Esophagus (tissue), 2 donors: ENCODE measurements at regions not wholly inside any gene's neighbourhood (a gene's known extent, or its start where the extent isn't known, plus 50 kb on each side); places are given as distances from the start of the nearest gene placed in this dataset.

ENCODE experiments used
- H3K27ac ChIP-seq, 2 donors: one replicate each; pipeline ENCODE4 v1.5.1; 2013; ENCODE audit warnings: low read depth in 2 of 2, mild to moderate bottlenecking in 2 of 2, inconsistent platforms in 1 of 2, low read length in 1 of 2, moderate library complexity in 1 of 2
- H3K27me3 ChIP-seq, 2 donors: one replicate each; pipeline ENCODE4 v1.6.1; 2013; ENCODE audit warnings: low read length in 2 of 2, control low read depth in 1 of 2, mild to moderate bottlenecking in 1 of 2; ENCODE audit not compliant: insufficient read depth in 2 of 2, control insufficient read depth in 1 of 2
- H3K36me3 ChIP-seq, 2 donors: one replicate each; pipeline ENCODE4 v1.6.1; 2013; ENCODE audit warnings: low read length in 1 of 2; ENCODE audit not compliant: control insufficient read depth in 2 of 2, insufficient read depth in 2 of 2
- H3K4me1 ChIP-seq, 2 donors: one replicate each; pipeline ENCODE4 v1.6.1; 2013; ENCODE audit warnings: low read length in 1 of 2; ENCODE audit not compliant: control insufficient read depth in 2 of 2, insufficient read depth in 2 of 2
- H3K4me3 ChIP-seq, 2 donors: one replicate each; pipeline ENCODE4 v1.5.1; 2013; ENCODE audit warnings: low read length in 2 of 2, mild to moderate bottlenecking in 2 of 2, low read depth in 1 of 2, moderate library complexity in 1 of 2
- H3K9me3 ChIP-seq, 2 donors: one replicate each; pipeline ENCODE4 v1.6.1; 2013; ENCODE audit warnings: mild to moderate bottlenecking in 2 of 2, low read depth in 1 of 2, low read length in 1 of 2, moderate library complexity in 1 of 2; ENCODE audit not compliant: control insufficient read depth in 2 of 2, insufficient read depth in 1 of 2
- WGBS, 2 donors: extraction: QIAGEN DNeasy Blood & Tissue Kit; methylation state at CpG; one replicate each; pipeline ENCODE4 v1.1.7; 2013; 5-methylcytosine and 5-hydroxymethylcytosine counted together
- donor health status: healthy with polysubstance abuse.
- donor health status: Bipolar disorder and iron deficiency.

- Histone ChIP-seq H3K27me3 (no peaks in the 10 kb centered on the region), H3K4me1 (peaks cover 0 to 4% of the 10 kb centered on the region in 2 donors), H3K27ac (no peak overlapping the region), H3K4me3 (no peak overlapping the region), H3K36me3 (no peaks in the 10 kb centered on the region), H3K9me3 (no peaks in the 10 kb centered on the region)
- WGBS, 2 donors = 55 to 68% methylated on average over 12 of the region's 12 CpGs
These were observed 59.1 kb downstream of the BOD1 start for GRCh38 chr5:173557123-173557903.

DNA sequence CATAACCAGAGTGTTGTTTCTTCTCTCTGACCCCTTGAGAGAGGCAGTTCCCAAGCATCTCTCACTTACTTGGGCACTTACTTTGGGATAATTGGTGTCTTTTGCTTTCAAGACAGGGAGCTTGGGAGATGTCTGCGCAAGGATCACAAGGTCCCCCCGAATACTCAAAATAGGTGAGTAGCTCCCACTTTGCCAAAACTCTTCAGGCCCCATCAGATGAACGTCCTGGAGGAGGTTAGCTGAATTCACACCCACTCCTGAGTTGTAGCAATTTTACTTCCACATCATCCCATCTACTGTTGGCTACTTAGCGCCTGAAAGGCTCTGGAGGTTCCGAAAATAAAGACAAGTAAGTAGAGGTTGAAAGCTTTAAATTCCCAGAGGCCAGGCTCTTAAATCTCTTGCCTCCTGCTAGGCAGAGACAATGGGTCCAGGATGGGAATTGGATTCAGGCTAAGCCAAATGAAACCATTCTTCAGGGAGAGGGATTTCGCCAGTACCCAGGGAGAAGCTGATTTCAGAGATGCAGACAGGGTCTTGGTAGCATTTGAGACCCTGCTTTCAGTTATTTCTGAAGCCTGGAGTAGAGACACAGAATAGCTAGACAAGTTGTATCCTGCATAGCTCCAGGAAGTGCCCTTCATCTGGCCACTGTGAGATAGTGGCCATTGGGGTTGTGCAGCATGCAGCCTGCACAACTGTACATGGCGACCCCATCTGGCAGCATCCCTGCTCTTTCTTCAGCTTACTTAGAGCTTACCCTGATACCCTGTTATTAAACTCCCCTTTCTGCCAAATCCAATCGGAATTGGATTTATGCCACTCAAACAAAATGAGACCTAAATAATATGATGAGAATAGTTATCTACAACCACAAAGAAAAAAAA is 60.1 kb downstream of the BOD1 start:
- Histone ChIP-seq H3K27me3 (no peaks in the 10 kb centered on the region), H3K27ac (no peak overlapping the region), H3K4me1 (peaks cover 0 to 4% of the 10 kb centered on the region in 2 donors), H3K9me3 (no peaks in the 10 kb centered on the region), H3K4me3 (no peak overlapping the region), H3K36me3 (no peaks in the 10 kb centered on the region)
- 83 to 87% methylated on average over 8 of the region's 8 CpGs for WGBS, 2 donors

GRCh38 chr5:173554989-173555705 is 61.3 kb downstream of the BOD1 start:
- Histone ChIP-seq H3K36me3 (no peaks in the 10 kb centered on the region), H3K27me3 (no peaks in the 10 kb centered on the region), H3K27ac (no peak overlapping the region), H3K4me1 (peaks cover 0 to 4% of the 10 kb centered on the region in 2 donors), H3K4me3 (peak overlapping the region; percentile 9 to 16), H3K9me3 (no peaks in the 10 kb centered on the region)
- WGBS, 2 donors = 56 to 58% methylated on average over 30 of the region's 30 CpGs

DNA sequence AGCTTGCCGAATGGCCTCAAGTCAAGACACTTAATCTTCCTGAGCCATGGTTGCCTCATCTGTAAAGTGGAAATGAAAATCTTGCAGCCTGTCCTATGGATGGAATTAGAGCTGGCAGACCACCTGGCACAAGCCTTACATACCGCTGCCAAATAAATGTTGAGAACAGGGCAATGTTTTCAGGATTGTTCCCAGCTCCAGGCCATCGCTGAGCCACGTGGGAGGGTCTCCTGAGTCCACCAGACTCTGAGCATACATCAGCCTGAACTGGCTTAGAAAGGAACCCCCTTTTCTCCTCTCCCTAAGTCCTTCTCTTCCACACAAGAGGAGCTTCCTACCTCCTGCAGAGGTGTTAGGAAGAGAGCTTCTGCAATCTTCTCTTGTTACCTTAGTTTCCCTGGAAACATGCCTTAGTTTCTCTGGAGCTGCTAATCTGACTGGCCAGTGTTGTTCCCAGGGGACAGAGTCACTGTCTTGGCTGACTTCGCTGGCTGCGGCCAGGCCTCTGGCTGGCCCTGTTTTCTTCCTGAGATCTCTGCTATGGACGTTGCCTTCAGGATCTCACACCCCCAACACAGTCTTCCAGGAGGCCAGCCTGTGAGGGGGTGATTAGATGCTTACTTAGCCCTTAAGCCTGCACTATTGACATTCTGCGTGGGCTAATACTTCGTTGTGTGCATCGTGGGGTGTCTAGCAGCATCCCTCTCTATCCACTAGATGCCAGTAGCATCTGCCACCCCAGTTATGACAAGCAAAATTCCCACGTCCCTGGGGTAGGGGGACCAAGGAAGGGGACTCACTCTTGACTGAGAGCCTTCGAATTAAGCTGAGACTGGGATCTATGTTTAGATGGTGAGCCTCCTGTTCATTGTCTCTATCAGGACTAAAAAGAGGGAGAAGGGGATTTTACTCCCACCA is 62.2 kb downstream of the BOD1 start:
- Histone ChIP-seq H3K4me3 (no peak overlapping the region), H3K27me3 (no peaks in the 10 kb centered on the region), H3K36me3 (no peaks in the 10 kb centered on the region), H3K9me3 (no peaks in the 10 kb centered on the region), H3K27ac (no peak overlapping the region), H3K4me1 (peaks cover 0 to 4% of the 10 kb centered on the region in 2 donors)
- 65% methylated on average over 12 of the region's 12 CpGs for WGBS, 2 donors

GRCh38 chr5:173550641-173551040 is 65.8 kb downstream of the BOD1 start:
- 79 to 82% methylated on average over 6 of the region's 6 CpGs for WGBS, 2 donors
- Histone ChIP-seq H3K27me3 (no peaks in the 10 kb centered on the region), H3K4me3 (no peak overlapping the region), H3K36me3 (no peaks in the 10 kb centered on the region), H3K27ac (no peak overlapping the region), H3K4me1 (peaks cover 0 to 4% of the 10 kb centered on the region in 2 donors), H3K9me3 (no peaks in the 10 kb centered on the region)

DNA sequence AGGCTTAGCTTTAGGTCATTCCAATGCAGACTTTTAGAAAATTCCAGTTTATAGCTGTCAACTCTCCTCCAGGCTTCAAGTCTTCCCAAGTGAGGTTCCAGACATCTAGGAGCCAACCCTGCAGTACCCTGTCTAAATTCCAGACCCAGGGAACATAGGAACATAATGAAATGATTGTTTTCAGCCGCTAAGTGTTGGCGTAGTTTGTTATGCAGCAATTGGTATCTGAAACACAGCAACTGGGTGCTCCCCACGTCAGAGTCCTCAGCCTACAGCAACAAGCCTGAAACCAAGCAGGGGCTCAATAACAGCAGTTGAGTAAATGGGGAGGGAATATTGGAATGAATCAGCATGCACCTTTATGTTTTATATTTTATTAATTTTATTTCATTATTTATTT is 66.8 kb downstream of the BOD1 start:
- WGBS, 2 donors = 92 to 93% methylated on average over 3 of the region's 3 CpGs
- Histone ChIP-seq H3K4me1 (no peaks in the 10 kb centered on the region), H3K36me3 (no peaks in the 10 kb centered on the region), H3K27me3 (no peaks in the 10 kb centered on the region), H3K27ac (no peak overlapping the region), H3K4me3 (no peak overlapping the region), H3K9me3 (no peaks in the 10 kb centered on the region)

DNA sequence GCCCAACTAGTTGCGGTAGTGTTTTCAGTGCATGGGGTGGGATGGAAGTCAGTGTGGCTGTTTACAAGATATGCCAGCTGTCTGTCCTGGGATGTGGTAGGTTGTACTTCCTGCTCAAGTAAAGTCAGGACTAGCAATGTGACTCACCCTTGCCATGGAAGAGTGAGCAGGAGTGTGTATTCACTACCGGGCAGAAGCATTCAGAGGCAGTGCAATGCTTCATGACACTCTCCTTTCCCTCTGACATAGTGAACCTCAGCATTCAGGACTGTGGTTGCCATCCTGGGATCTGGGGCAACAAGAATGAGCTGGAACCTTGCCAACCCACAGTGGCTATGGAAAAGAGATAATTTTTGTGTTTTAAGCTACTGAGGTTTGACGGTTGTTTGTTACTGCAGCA is 68.9 kb downstream of the BOD1 start:
- Histone ChIP-seq H3K4me1 (no peaks in the 10 kb centered on the region), H3K4me3 (no peak overlapping the region), H3K36me3 (no peaks in the 10 kb centered on the region), H3K9me3 (no peaks in the 10 kb centered on the region), H3K27me3 (no peaks in the 10 kb centered on the region), H3K27ac (no peak overlapping the region)
- 76% methylated on average over 3 of the region's 3 CpGs for WGBS, 2 donors

DNA sequence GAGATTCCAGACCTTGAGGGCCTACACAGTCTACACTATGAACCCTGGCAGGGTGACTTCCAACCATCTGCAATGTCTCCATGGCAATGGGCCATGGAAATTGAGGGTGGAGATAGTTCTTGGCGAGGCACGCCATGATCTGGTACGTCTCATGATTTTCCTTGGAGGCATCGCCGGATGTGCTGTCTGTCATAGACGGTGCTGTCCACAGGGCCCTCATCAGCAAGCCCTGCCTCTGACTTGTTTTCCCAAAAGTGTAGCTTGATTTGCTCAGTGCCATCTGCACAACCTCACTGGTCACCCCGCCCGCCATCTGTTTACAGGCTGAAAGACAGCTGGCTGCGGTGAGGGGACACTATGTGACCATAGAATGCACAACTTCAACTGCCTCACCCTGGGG is 73.5 kb downstream of the BOD1 start:
- Histone ChIP-seq H3K4me3 (no peak overlapping the region), H3K9me3 (no peaks in the 10 kb centered on the region), H3K36me3 (no peaks in the 10 kb centered on the region), H3K4me1 (no peaks in the 10 kb centered on the region), H3K27ac (no peak overlapping the region), H3K27me3 (no peaks in the 10 kb centered on the region)
- 82 to 90% methylated on average over 9 of the region's 9 CpGs for whole genome bisulfite sequencing, 2 donors

GRCh38 chr5:173542159-173542558 is 74.3 kb downstream of the BOD1 start:
- no peaks in the 10 kb centered on the region for H3K27me3 ChIP-seq
- H3K9me3 ChIP-seq = no peaks in the 10 kb centered on the region
- H3K27ac ChIP-seq = no peak overlapping the region
- 89 to 93% methylated on average over 4 of the region's 4 CpGs for WGBS, 2 donors
- no peaks in the 10 kb centered on the region for H3K4me1 ChIP-seq
- H3K36me3 ChIP-seq = no peaks in the 10 kb centered on the region
- no peak overlapping the region for H3K4me3 ChIP-seq
